HepG2 (cell line): ENCODE measurements at regions not wholly inside any gene's neighbourhood (a gene's known extent, or its start where the extent isn't known, plus 50 kb on each side); places are given as distances from the start of the nearest gene placed in this dataset.

Source experiments
- ATAC-seq: fragments of 200-7000 bp; cut with Tn5 transposase; 3 replicates; pipeline ENCODE4 v1.9.1; 2020; ENCODE audit warnings: mild to moderate bottlenecking, moderate library complexity
- BruUV-seq: library from RNA; stranded (reverse); fragments of 400-500 nt; replicated peaks from 2 replicates; lab custom pipeline; 2021; lab: Mats Ljungman, UMichigan
- CTCF ChIA-PET: fragments of 300-600 bp; formaldehyde crosslinking; extraction: SDS; loops from one replicate; lab custom pipeline; 2021; ENCODE audit warnings: low total read pairs, inconsistent platforms, low intra/inter-chr PET ratio; lab: Yijun Ruan, JAX
- POLR2A ChIA-PET: fragments of 350-600 bp; sonication (Branson Sonifier 250); formaldehyde crosslinking; loops from one replicate; lab custom pipeline; 2020; ENCODE audit warnings: antibody characterized with exemption, inconsistent platforms; lab: Yijun Ruan, JAX
- DNase-seq: peaks from one replicate; pipeline ENCODE4 v3.0.0-alpha.2; 2015; ENCODE audit warnings: low spot score
- FAIRE-seq: peaks from 3 replicates; lab custom pipeline; 2011; peaks lifted over from hg19 to GRCh38; lab: Jason Lieb, UNC
- H2AFZ ChIP-seq: one replicate; pipeline ENCODE4 v1.6.1; 2011; ENCODE audit warnings: low read length, inconsistent platforms
- H3K27ac ChIP-seq: fragments of 300-600 bp; 3 replicates; pipeline ENCODE4 v1.8.0; 2011; ENCODE audit warnings: mixed run types, mild to moderate bottlenecking, mixed read lengths, low read length, inconsistent platforms; ENCODE audit not compliant: insufficient read depth; ENCODE audit errors: extremely low read length
- H3K27me3 ChIP-seq, 2 experiments: fragments of 200-600 bp in 1 of 2; 2 replicates in 1 of 2; 3 replicates in 1 of 2; pipeline versions ENCODE4 v1.6.0 to v1.8.0; 2011; ENCODE audit warnings: low read length in 2 of 2, mild to moderate bottlenecking in 2 of 2, moderate library complexity in 2 of 2, inconsistent platforms in 1 of 2; ENCODE audit not compliant: insufficient read depth in 2 of 2, control insufficient read depth in 1 of 2
- H3K36me3 ChIP-seq, 2 experiments: fragments of 200-600 bp in 1 of 2; replicated peaks in 1 of 2; 2 replicates in 1 of 2; 3 replicates in 1 of 2; pipeline versions ENCODE4 v1.5.1 to v1.8.0; 2011; ENCODE audit warnings: low read length in 2 of 2, inconsistent platforms in 1 of 2; ENCODE audit not compliant: insufficient read depth in 2 of 2, control insufficient read depth in 1 of 2
- H3K4me1 ChIP-seq: 2 replicates; pipeline ENCODE4 v1.5.1; 2012; ENCODE audit warnings: low read length, inconsistent platforms; ENCODE audit not compliant: insufficient read depth
- H3K4me2 ChIP-seq: 2 replicates; pipeline ENCODE4 v1.6.0; 2011; ENCODE audit warnings: low read depth, low read length, inconsistent platforms
- H3K4me3 ChIP-seq, 3 experiments: fragments of 200-600 bp in 1 of 3; sonication (generic), shearing (Covaris generic) in 1 of 3; replicated peaks in 1 of 3; 2 replicates each; pipeline ENCODE4 v1.5.1; 2011 to 2016; ENCODE audit warnings: low read length in 3 of 3, inconsistent platforms in 2 of 3, low read depth in 2 of 3, mild to moderate bottlenecking in 2 of 3, control low read depth in 1 of 3, mixed read lengths in 1 of 3; ENCODE audit not compliant: insufficient read depth in 1 of 3
- H3K79me2 ChIP-seq: one replicate; pipeline ENCODE4 v1.6.1; 2011; ENCODE audit warnings: low read length, inconsistent platforms; ENCODE audit not compliant: insufficient read depth
- H3K9ac ChIP-seq: 2 replicates; pipeline ENCODE4 v1.6.0; 2011; ENCODE audit warnings: mild to moderate bottlenecking, low read depth, low read length, inconsistent platforms; ENCODE audit not compliant: insufficient read depth
- H3K9me3 ChIP-seq: 2 replicates; pipeline ENCODE4 v1.5.1; 2012; ENCODE audit warnings: mild to moderate bottlenecking, low read length
- H4K20me1 ChIP-seq: 2 replicates; pipeline ENCODE4 v1.6.0; 2011; ENCODE audit warnings: inconsistent platforms, mild to moderate bottlenecking, low read length, moderate library complexity; ENCODE audit not compliant: insufficient read depth
- AKAP8 ChIP-seq: sonication (generic); formaldehyde crosslinking; IDR thresholded peaks from 2 replicates; pipeline ENCODE4 v1.5.1; 2020; ENCODE audit warnings: mild to moderate bottlenecking, missing genetic modification reagents
- ATRX ChIP-seq: sonication (generic); formaldehyde crosslinking; IDR thresholded peaks from 2 replicates; pipeline ENCODE4 v1.4.0; 2020; ENCODE audit warnings: missing genetic modification reagents, borderline replicate concordance
- BCL3 ChIP-seq: sonication (generic); formaldehyde crosslinking; IDR thresholded peaks from 2 replicates; pipeline ENCODE4 v1.5.1; 2020; ENCODE audit warnings: mild to moderate bottlenecking, missing genetic modification reagents, moderate library complexity
- GATA4 ChIP-seq: sonication (generic); IDR thresholded peaks from 2 replicates; pipeline ENCODE4 v1.6.1; 2016; ENCODE audit warnings: antibody characterized with exemption, low read depth, borderline replicate concordance
- PRDM15 ChIP-seq: sonication (generic); formaldehyde crosslinking; IDR thresholded peaks from 2 replicates; pipeline ENCODE4 v1.4.0; 2020; ENCODE audit warnings: missing genetic modification reagents
- THYN1 ChIP-seq: sonication (generic); formaldehyde crosslinking; IDR thresholded peaks from 2 replicates; pipeline ENCODE4 v1.8.1; 2023; ENCODE audit warnings: low read depth, mild to moderate bottlenecking, moderate library complexity, missing genetic modification reagents, borderline replicate concordance
- ZBTB42 ChIP-seq: sonication (generic); formaldehyde crosslinking; IDR thresholded peaks from 2 replicates; pipeline ENCODE4 v1.5.0; 2020; ENCODE audit warnings: mild to moderate bottlenecking, missing genetic modification reagents
- ZNF572 ChIP-seq: sonication (generic); formaldehyde crosslinking; IDR thresholded peaks from 2 replicates; pipeline ENCODE4 v1.5.1; 2020; ENCODE audit warnings: mild to moderate bottlenecking, missing genetic modification reagents
- ZNF644 ChIP-seq: IDR thresholded peaks from 2 replicates; pipeline ENCODE4 v1.6.1; 2016; ENCODE audit warnings: low read depth
- ZSCAN5A ChIP-seq: sonication (generic); formaldehyde crosslinking; IDR thresholded peaks from 2 replicates; pipeline ENCODE4 v1.8.0; 2022; ENCODE audit warnings: mild to moderate bottlenecking, missing genetic modification reagents, borderline replicate concordance
- ZSCAN9 ChIP-seq: IDR thresholded peaks from 2 replicates; pipeline ENCODE4 v1.6.1; 2016; ENCODE audit warnings: borderline replicate concordance
- WGBS: methylation state at CpG from one replicate; pipeline ENCODE4 v1.1.6; 2017; ENCODE audit warnings: low lambda C conversion rate; 5-methylcytosine and 5-hydroxymethylcytosine counted together
- in situ Hi-C: cut with HindIII; loops from 2 replicates; pipeline ENCODE4 v1.10.0; 2017; ENCODE audit warnings: low pct_unique_long_range_greater_than_20kb; ENCODE audit not compliant: extremely low pct_ligation_motif_present
- intact Hi-C: fragments of 100-400 bp; cut with micrococcal nuclease; formaldehyde crosslinking; loops from one replicate; pipeline ENCODE4 v1.10.0; 2022; ENCODE audit not compliant: unreplicated experiment
- TF ChIP-seq, protein P1 (sequence below): sonication (generic); formaldehyde crosslinking; IDR thresholded peaks from 2 replicates; pipeline ENCODE4 v1.5.1; 2020; ENCODE audit warnings: missing genetic modification reagents, mild to moderate bottlenecking, borderline replicate concordance
- TF ChIP-seq, protein P2 (sequence below): sonication (generic); formaldehyde crosslinking; IDR thresholded peaks from 2 replicates; pipeline ENCODE4 v1.9.0; 2021; ENCODE audit warnings: missing genetic modification reagents, mild to moderate bottlenecking, borderline replicate concordance

DNA sequence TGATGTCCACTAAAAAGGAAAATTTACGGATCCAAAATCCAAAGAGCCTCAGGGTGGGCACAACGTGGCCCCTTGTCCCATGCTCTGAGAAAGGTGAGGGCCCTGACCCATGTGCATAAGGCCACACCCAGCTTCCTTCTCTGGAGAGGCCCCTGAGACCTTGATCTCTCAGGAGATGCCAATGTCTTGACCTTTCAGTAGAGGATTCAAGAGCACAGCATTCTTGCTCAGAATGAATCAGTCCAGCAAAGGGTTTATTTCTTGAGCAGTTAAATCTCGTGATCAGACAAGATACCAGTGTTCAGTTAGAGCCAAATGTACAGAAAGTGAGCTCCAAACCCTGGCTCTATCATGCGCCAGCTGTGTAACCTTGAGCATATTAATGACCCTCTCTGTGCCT, 115.9 kb upstream of the DAPK1 start:
- no peak overlapping the region for H3K4me3 ChIP-seq
- in situ Hi-C loops, result no loop called here
- ChIA-PET CTCF (no interaction called here), POLR2A (no interaction called here)
- H3K79me2 ChIP-seq, result no peaks in the 10 kb centered on the region
- ATAC-seq, result no peak
- peaks cover 10% of the 10 kb centered on the region for H3K4me1 ChIP-seq
- H3K9ac ChIP-seq, result no peak overlapping the region
- no peak overlapping the region for H3K27ac ChIP-seq
- no peak for DNase-seq
- peaks cover 0 to 2% of the 10 kb centered on the region in 2 experiments; a peak in 2 of 5 replicates for H3K27me3 ChIP-seq
- TF ChIP-seq BCL3 (CRISPR knock-in tag) (no peak), ZNF572 (CRISPR knock-in tag) (no peak), ZSCAN5A (CRISPR knock-in tag) (no peak), GATA4 (no peak), ZSCAN9 (no peak), ZNF644 (no peak), ATRX (CRISPR knock-in tag) (no peak), AKAP8 (no peak), PRDM15 (CRISPR knock-in tag) (no peak), ZBTB42 (CRISPR knock-in tag) (no peak), THYN1 (CRISPR knock-in tag) (no peak)
- TF ChIP-seq, protein P1, sequence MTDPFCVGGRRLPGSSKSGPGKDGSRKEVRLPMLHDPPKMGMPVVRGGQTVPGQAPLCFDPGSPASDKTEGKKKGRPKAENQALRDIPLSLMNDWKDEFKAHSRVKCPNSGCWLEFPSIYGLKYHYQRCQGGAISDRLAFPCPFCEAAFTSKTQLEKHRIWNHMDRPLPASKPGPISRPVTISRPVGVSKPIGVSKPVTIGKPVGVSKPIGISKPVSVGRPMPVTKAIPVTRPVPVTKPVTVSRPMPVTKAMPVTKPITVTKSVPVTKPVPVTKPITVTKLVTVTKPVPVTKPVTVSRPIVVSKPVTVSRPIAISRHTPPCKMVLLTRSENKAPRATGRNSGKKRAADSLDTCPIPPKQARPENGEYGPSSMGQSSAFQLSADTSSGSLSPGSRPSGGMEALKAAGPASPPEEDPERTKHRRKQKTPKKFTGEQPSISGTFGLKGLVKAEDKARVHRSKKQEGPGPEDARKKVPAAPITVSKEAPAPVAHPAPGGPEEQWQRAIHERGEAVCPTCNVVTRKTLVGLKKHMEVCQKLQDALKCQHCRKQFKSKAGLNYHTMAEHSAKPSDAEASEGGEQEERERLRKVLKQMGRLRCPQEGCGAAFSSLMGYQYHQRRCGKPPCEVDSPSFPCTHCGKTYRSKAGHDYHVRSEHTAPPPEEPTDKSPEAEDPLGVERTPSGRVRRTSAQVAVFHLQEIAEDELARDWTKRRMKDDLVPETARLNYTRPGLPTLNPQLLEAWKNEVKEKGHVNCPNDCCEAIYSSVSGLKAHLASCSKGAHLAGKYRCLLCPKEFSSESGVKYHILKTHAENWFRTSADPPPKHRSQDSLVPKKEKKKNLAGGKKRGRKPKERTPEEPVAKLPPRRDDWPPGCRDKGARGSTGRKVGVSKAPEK (CRISPR knock-in tag), result no peak
- TF ChIP-seq, protein P2, sequence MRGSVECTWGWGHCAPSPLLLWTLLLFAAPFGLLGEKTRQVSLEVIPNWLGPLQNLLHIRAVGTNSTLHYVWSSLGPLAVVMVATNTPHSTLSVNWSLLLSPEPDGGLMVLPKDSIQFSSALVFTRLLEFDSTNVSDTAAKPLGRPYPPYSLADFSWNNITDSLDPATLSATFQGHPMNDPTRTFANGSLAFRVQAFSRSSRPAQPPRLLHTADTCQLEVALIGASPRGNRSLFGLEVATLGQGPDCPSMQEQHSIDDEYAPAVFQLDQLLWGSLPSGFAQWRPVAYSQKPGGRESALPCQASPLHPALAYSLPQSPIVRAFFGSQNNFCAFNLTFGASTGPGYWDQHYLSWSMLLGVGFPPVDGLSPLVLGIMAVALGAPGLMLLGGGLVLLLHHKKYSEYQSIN (CRISPR knock-in tag), result no peak
- BruUV-seq, result no TSS peak
- no peak for FAIRE-seq
- no peaks in the 10 kb centered on the region for H3K9me3 ChIP-seq
- no peak overlapping the region for H2AFZ ChIP-seq
- 34% methylated on average over 4 of the region's 4 CpGs for WGBS
- H3K4me2 ChIP-seq, result no peak overlapping the region
- intact Hi-C loops, result no loop called here
- no peaks in the 10 kb centered on the region for H4K20me1 ChIP-seq
- no peaks in the 10 kb centered on the region for H3K36me3 ChIP-seq
